HEK293T (cell line): ENCODE measurements at regions not wholly inside any gene's neighbourhood (a gene's known extent, or its start where the extent isn't known, plus 50 kb on each side); places are given as distances from the start of the nearest gene placed in this dataset.

Source experiments
- ARNT ChIP-seq: fragments of 450-650 bp; IDR thresholded peaks from 2 replicates; pipeline ENCODE4 v1.6.1; 2017; ENCODE audit warnings: mild to moderate bottlenecking
- SP1 ChIP-seq: fragments of 450-650 bp; IDR thresholded peaks from 2 replicates; pipeline ENCODE4 v1.6.1; 2017
- ZNF384 ChIP-seq: fragments of 450-650 bp; IDR thresholded peaks from 2 replicates; pipeline ENCODE4 v1.6.1; 2016

DNA sequence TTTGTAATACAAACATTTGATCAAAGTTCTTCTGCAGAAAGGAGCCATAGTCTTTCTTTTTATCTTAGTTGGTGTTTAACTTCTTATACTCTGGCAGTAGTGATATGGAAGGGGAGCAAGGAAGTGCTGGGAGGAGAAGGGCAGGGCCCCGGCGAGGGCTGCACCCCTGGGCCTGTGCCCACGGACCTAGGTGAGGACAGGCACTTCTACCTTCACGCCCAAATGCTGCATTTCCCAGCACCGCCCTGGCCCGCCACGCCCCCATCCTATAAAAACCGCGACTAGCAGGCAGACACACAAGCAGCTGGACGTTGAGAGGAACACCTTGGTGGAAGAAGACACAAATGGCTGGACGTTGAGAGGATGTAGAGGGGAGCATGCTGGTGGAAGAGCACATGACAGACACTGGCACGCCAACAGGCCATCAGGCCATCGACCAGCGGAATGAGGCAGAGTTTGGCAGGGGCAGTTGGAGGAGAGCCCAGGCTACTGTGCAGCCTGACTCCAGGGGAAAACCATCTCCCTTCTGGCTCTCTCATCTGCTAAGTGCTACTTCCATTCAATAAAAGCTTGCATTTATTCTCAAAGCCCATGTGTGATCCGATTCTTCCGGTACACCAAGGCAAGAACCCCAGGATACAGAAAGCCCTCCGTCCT lies 81.5 kb upstream of the C9orf72 start:
- TF ChIP-seq ZNF384 = no peak
- TF ChIP-seq SP1 = no peak
- TF ChIP-seq ARNT = no peak
